Smooth muscle cell (in vitro differentiated cells): ENCODE measurements at regions not wholly inside any gene's neighbourhood (a gene's known extent, or its start where the extent isn't known, plus 50 kb on each side); places are given as distances from the start of the nearest gene placed in this dataset.
"Not testable (repeated sequence)": the region's sequence is repeated elsewhere in the genome, so short reads cannot be mapped to it uniquely, and the experiment has no call there.

Experiments
- DNase-seq: peaks from one replicate; lab custom pipeline; 2025; ENCODE audit not compliant: unreplicated experiment; lab: John Stamatoyannopoulos, UW
- H2AFZ ChIP-seq: fragments of 200-600 bp; sonication (generic); 2 replicates; pipeline ENCODE4 v1.6.0; 2016; ENCODE audit warnings: antibody characterized with exemption, low read depth, mild to moderate bottlenecking
- H3F3A ChIP-seq: fragments of 200-600 bp; sonication (generic); 2 replicates; pipeline ENCODE4 v1.6.0; 2017; ENCODE audit warnings: antibody characterized with exemption, low read depth
- H3K27ac ChIP-seq: fragments of 200-600 bp; sonication (generic); 2 replicates; pipeline ENCODE4 v1.5.1; 2016; ENCODE audit warnings: low read depth, mild to moderate bottlenecking
- H3K27me3 ChIP-seq: fragments of 200-600 bp; sonication (generic); 2 replicates; pipeline ENCODE4 v1.6.1; 2016; ENCODE audit warnings: low read depth, mild to moderate bottlenecking
- H3K36me3 ChIP-seq: fragments of 200-600 bp; sonication (generic); 2 replicates; pipeline ENCODE4 v1.5.1; 2016; ENCODE audit warnings: low read depth
- H3K4me1 ChIP-seq: fragments of 200-600 bp; sonication (generic); 2 replicates; pipeline ENCODE4 v1.5.1; 2016; ENCODE audit warnings: low read depth
- H3K4me2 ChIP-seq: fragments of 200-600 bp; sonication (generic); 2 replicates; pipeline ENCODE4 v1.6.0; 2016; ENCODE audit warnings: mild to moderate bottlenecking
- H3K4me3 ChIP-seq: fragments of 200-600 bp; sonication (generic); 2 replicates; pipeline ENCODE4 v1.5.1; 2016; ENCODE audit warnings: mild to moderate bottlenecking
- H3K79me2 ChIP-seq: fragments of 200-600 bp; sonication (generic); 2 replicates; pipeline ENCODE4 v1.6.0; 2016; ENCODE audit warnings: low read depth, mild to moderate bottlenecking
- H3K9ac ChIP-seq: fragments of 200-600 bp; sonication (generic); 2 replicates; pipeline ENCODE4 v1.6.0; 2016; ENCODE audit warnings: low read depth
- H3K9me3 ChIP-seq: fragments of 200-600 bp; sonication (generic); replicated peaks from 2 replicates; pipeline ENCODE4 v1.5.1; 2016; ENCODE audit warnings: low read depth
- H4K20me1 ChIP-seq: fragments of 200-600 bp; sonication (generic); 2 replicates; pipeline ENCODE4 v1.6.0; 2016; ENCODE audit warnings: low read depth
- CTCF ChIP-seq: fragments of 200-600 bp; sonication (generic); IDR thresholded peaks from 2 replicates; pipeline ENCODE4 v1.5.1; 2017; ENCODE audit warnings: borderline replicate concordance, mild to moderate bottlenecking, antibody characterized with exemption; ENCODE audit not compliant: insufficient read depth, poor library complexity, severe bottlenecking
- WGBS: methylation state at CpG from one replicate; pipeline ENCODE4 v1.1.7; 2016; ENCODE audit warnings: low lambda C conversion rate; 5-methylcytosine and 5-hydroxymethylcytosine counted together

GRCh38 chr4:125225806-125226205 lies 88.9 kb upstream of the FAT4 start:
- H3K27ac ChIP-seq = no peak overlapping the region
- no peaks in the 10 kb centered on the region for H3K27me3 ChIP-seq
- no peaks in the 10 kb centered on the region for H3K79me2 ChIP-seq
- no peaks in the 10 kb centered on the region for H3K9me3 ChIP-seq
- H3K9ac ChIP-seq = no peak overlapping the region
- H3K4me3 ChIP-seq = no peak overlapping the region
- no peak for TF ChIP-seq CTCF
- H3K4me1 ChIP-seq = no peaks in the 10 kb centered on the region
- no peaks in the 10 kb centered on the region for H4K20me1 ChIP-seq
- no peak overlapping the region for H2AFZ ChIP-seq
- no peak for DNase-seq
- 91% methylated on average over 2 of the region's 2 CpGs for WGBS
- no peaks in the 10 kb centered on the region for H3F3A ChIP-seq
- no peak overlapping the region for H3K4me2 ChIP-seq
- H3K36me3 ChIP-seq = no peaks in the 10 kb centered on the region

- Histone ChIP-seq H3K9me3 (no peaks in the 10 kb centered on the region), H3K36me3 (no peaks in the 10 kb centered on the region)
These were observed 114.2 kb upstream of the FAT4 start for GRCh38 chr4:125200556-125200955.

DNA sequence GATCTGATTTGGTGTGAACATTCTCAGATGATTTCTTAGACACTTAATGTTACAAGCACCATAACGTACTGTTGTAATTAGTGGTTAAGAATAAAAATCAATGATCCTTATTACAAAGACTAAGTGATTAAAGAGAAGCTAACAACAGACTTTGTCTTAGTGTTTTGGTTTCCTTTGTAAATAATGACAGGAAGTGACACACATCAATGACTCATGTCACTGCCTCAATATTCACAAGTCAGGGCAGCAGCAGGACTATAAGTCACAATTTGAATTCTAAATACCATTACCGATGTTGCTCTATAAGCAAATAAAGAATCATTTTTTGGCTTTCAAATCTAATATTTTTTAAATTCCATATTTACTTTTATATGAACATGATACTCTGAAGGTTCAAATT lies 115.8 kb upstream of the FAT4 start:
- no peaks in the 10 kb centered on the region for H3K4me1 ChIP-seq
- WGBS = 78% methylated on average over 2 of the region's 2 CpGs
- H3K27ac ChIP-seq = no peak overlapping the region
- no peaks in the 10 kb centered on the region for H3K36me3 ChIP-seq
- no peaks in the 10 kb centered on the region for H3K9me3 ChIP-seq
- H3K4me3 ChIP-seq = no peak overlapping the region
- H3K79me2 ChIP-seq = no peaks in the 10 kb centered on the region
- no peaks in the 10 kb centered on the region for H3K27me3 ChIP-seq
- H3K4me2 ChIP-seq = no peak overlapping the region
- H3K9ac ChIP-seq = no peak overlapping the region
- peak overlapping the region; percentile 36 for H2AFZ ChIP-seq
- no peak for TF ChIP-seq CTCF
- H3F3A ChIP-seq = no peaks in the 10 kb centered on the region
- no peaks in the 10 kb centered on the region for H4K20me1 ChIP-seq
- DNase-seq = no peak

More at GRCh38 chr4:125200556-125200955, 114.2 kb upstream of the FAT4 start:
- H3F3A ChIP-seq = no peaks in the 10 kb centered on the region
- no peaks in the 10 kb centered on the region for H3K79me2 ChIP-seq
- TF ChIP-seq CTCF = no peak
- no peak overlapping the region for H3K9ac ChIP-seq
- peak overlapping the region; percentile 69 for H2AFZ ChIP-seq
- DNase-seq = no peak
- H4K20me1 ChIP-seq = no peaks in the 10 kb centered on the region
- no peaks in the 10 kb centered on the region for H3K4me1 ChIP-seq
- no peak overlapping the region for H3K4me2 ChIP-seq
- H3K27me3 ChIP-seq = no peaks in the 10 kb centered on the region
- H3K27ac ChIP-seq = no peak overlapping the region
- 100% methylated on average over 1 of the region's 1 CpG for WGBS
- H3K4me3 ChIP-seq = no peak overlapping the region

- not testable (repeated sequence) for H4K20me1 ChIP-seq, H3K36me3 ChIP-seq, H3K4me3 ChIP-seq, H3F3A ChIP-seq, H3K9me3 ChIP-seq, H3K9ac ChIP-seq, H3K4me1 ChIP-seq, H3K27ac ChIP-seq, H3K27me3 ChIP-seq, H3K79me2 ChIP-seq, DNase-seq, H3K4me2 ChIP-seq, H2AFZ ChIP-seq
- WGBS = 98% methylated on average over 6 of the region's 30 CpGs
These were observed 122.8 kb upstream of the FAT4 start for GRCh38 chr4:125191874-125192459.
